ENCODE measurements at regions not wholly inside any gene's neighbourhood (a gene's known extent, or its start where the extent isn't known, plus 50 kb on each side); places are given as distances from the start of the nearest gene placed in this dataset.

DNA sequence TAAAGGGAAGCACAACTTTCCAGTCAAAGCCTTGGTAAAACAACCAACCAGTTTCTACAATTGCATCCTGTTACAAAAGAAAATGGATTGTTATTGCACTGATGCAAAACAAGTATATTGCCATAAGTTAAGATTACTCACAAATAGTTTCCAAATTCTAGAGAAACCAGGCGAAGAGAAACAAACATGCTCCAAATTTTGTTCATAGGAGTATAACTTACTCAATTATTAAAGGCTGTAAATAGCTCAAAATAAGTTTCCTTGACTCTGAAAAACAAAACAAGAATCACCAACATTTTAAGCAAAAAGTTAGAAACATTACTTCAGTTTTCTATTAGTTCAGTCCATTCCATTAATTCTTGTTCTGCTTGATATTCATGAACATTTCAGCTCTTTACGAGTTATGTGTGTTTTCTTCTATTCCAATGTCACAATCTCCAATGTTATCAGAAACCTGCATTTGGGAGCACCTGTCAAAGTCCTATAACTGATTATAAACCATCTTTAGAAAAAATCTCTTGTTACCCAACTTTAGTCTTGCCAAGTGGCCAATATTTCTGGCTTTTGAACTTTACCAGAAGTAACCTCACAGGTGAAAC is 137.9 kb upstream of the THBS2 start:
- H3K27ac ChIP-seq (ENCODE audit: low read depth, low read length): no peak overlapping the region
- no peaks in the 10 kb centered on the region for H3K36me3 ChIP-seq (ENCODE audit: control insufficient read depth in 5 of 5, insufficient read depth in 5 of 5, low read length in 5 of 5)
- H3K9me3 ChIP-seq (ENCODE audit: control insufficient read depth in 5 of 5, low read length in 5 of 5): peaks cover 2 to 17% (median 11%) of the 10 kb centered on the region in 5 donors
- H3K27me3 ChIP-seq (ENCODE audit: control insufficient read depth in 5 of 5, insufficient read depth in 4 of 5, low read length in 5 of 5): no peaks in the 10 kb centered on the region
- no peak overlapping the region for H3K9ac ChIP-seq (ENCODE audit: low read length in 5 of 5)
- peaks cover 0 to 4% (median 3%) of the 10 kb centered on the region in 5 donors for H3K4me1 ChIP-seq (ENCODE audit: control insufficient read depth in 5 of 5, insufficient read depth in 5 of 5, low read length in 5 of 5)
- H3K4me3 ChIP-seq (ENCODE audit: low read depth in 1 of 5, low read length in 5 of 5): no peak overlapping the region

DNA sequence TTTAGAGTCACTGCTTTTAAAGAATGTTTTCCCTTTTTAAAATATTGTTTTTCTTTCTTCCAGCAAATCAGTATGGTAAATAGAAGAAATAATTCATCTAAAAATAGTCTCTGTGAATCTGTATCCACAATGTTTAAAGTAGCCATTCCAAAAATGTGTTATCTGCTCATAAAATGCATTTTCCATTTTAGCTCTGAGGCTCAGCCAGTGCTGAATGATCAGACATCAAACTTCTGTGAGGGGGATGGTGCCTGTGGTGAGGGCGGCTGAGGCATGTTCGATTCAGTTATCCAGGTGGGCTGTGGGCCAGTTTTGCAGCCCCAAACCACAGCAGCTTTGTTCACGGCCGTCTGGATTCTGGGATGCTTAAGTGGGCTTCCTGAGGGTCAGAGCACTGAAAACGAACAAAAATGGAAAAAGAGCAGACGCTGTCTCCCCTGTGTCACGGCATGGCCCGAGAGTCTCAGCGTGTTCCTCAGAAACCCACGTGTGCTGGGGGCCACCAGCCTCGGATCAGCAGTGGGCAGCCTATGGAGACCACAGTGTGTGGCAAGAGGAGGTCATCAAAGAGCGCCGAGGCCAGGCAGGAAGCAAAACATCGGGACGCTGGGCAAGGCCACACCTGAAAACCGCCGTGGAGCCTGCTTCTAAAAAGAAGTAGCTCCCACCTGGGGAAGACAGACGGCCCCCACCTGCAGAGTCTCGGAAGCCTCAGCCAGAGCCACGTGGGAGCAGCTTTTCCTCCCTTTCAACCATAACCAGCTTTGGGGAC is 134.9 kb upstream of the THBS2 start:
- peaks cover 0 to 14% (median 6%) of the 10 kb centered on the region in 5 donors for H3K4me1 ChIP-seq (ENCODE audit: control insufficient read depth in 5 of 5, insufficient read depth in 5 of 5, low read length in 5 of 5)
- no peak overlapping the region for H3K27ac ChIP-seq (ENCODE audit: low read depth, low read length)
- H3K4me3 ChIP-seq (ENCODE audit: low read depth in 1 of 5, low read length in 5 of 5): no peak overlapping the region
- H3K27me3 ChIP-seq (ENCODE audit: control insufficient read depth in 5 of 5, insufficient read depth in 4 of 5, low read length in 5 of 5): peaks cover 0 to 8% (median 0%) of the 10 kb centered on the region in 5 donors
- peaks cover 2 to 17% (median 11%) of the 10 kb centered on the region in 5 donors for H3K9me3 ChIP-seq (ENCODE audit: control insufficient read depth in 5 of 5, low read length in 5 of 5)
- no peaks in the 10 kb centered on the region for H3K36me3 ChIP-seq (ENCODE audit: control insufficient read depth in 5 of 5, insufficient read depth in 5 of 5, low read length in 5 of 5)
- no peak overlapping the region for H3K9ac ChIP-seq (ENCODE audit: low read length in 5 of 5)

DNA sequence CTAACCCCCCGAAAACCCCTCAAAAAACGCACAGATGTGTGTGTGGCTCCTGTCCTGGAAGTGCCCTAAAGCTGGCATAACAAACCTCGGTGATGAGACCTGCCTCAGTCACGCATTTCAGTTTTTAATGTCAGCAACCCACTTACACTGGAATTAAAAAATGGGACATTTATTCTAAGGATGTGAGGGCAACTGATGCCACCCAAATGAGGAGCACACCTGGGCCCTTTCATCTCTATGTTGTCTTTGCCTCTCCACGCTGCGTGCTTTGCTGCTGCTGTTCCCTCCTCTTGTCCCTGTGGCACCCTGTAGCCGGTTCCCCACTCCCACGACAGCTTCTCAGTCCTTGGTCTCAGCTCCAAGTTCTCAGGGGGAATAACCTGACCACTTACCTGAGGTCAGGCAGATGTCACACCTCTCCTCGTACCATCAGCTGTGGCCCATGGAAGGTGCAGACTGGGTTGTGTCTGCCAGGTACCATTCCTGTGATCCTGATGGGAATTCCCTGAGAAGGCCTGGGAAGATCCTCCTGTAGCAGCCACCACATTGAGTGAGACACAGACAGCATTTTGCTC is 134.2 kb upstream of the THBS2 start:
- Histone ChIP-seq H3K27ac (ENCODE audit: low read depth, low read length) (no peak overlapping the region), H3K9ac (ENCODE audit: low read length in 5 of 5) (no peak overlapping the region), H3K27me3 (ENCODE audit: control insufficient read depth in 5 of 5, insufficient read depth in 4 of 5, low read length in 5 of 5) (peaks cover 0 to 8% (median 0%) of the 10 kb centered on the region in 5 donors), H3K4me3 (ENCODE audit: low read depth in 1 of 5, low read length in 5 of 5) (no peak overlapping the region), H3K9me3 (ENCODE audit: control insufficient read depth in 5 of 5, low read length in 5 of 5) (peaks cover 2 to 17% (median 11%) of the 10 kb centered on the region in 5 donors), H3K4me1 (ENCODE audit: control insufficient read depth in 5 of 5, insufficient read depth in 5 of 5, low read length in 5 of 5) (peaks cover 0 to 14% (median 6%) of the 10 kb centered on the region in 5 donors), H3K36me3 (ENCODE audit: control insufficient read depth in 5 of 5, insufficient read depth in 5 of 5, low read length in 5 of 5) (no peaks in the 10 kb centered on the region)

DNA sequence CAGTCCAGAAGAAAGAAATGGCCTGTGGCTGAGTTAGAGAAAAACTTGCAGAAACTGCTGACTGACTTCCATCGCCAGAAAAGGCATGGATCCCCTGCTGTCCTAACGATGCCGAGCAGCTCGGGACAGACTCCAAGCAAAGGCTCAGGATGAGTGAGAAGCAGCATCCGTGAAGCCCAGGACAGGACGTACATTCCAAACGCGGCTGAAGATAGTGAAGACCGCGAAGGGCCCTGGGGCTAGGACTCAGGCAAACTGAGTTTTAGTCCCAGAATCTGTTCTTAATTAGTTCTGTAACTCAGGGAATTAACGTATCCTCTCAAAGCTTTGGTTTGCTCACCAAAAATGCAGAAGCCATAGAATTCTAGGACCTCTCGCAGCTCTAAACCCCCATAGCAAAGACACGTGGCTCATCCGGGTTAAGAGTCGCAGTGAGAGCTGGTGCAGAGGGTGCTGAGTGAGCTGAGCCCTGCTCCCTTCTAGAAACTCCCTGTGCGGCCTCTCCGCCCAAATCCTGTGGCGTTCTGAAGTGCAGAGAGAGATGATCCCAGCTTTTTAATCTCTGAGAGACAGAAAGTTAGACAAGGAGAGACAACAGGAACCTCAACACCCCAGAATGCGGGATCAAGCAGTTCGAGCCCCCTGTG is 132.9 kb upstream of the THBS2 start:
- Histone ChIP-seq H3K27me3 (ENCODE audit: control insufficient read depth in 5 of 5, insufficient read depth in 4 of 5, low read length in 5 of 5) (peaks cover 0 to 8% (median 0%) of the 10 kb centered on the region in 5 donors), H3K4me1 (ENCODE audit: control insufficient read depth in 5 of 5, insufficient read depth in 5 of 5, low read length in 5 of 5) (peaks cover 0 to 14% (median 6%) of the 10 kb centered on the region in 5 donors), H3K27ac (ENCODE audit: low read depth, low read length) (no peak overlapping the region), H3K9ac (ENCODE audit: low read length in 5 of 5) (no peak overlapping the region), H3K4me3 (ENCODE audit: low read depth in 1 of 5, low read length in 5 of 5) (peak overlapping the region in 2 of 5 donors; percentile 6 to 26), H3K9me3 (ENCODE audit: control insufficient read depth in 5 of 5, low read length in 5 of 5) (peaks cover 0 to 16% (median 11%) of the 10 kb centered on the region in 5 donors), H3K36me3 (ENCODE audit: control insufficient read depth in 5 of 5, insufficient read depth in 5 of 5, low read length in 5 of 5) (no peaks in the 10 kb centered on the region)

DNA sequence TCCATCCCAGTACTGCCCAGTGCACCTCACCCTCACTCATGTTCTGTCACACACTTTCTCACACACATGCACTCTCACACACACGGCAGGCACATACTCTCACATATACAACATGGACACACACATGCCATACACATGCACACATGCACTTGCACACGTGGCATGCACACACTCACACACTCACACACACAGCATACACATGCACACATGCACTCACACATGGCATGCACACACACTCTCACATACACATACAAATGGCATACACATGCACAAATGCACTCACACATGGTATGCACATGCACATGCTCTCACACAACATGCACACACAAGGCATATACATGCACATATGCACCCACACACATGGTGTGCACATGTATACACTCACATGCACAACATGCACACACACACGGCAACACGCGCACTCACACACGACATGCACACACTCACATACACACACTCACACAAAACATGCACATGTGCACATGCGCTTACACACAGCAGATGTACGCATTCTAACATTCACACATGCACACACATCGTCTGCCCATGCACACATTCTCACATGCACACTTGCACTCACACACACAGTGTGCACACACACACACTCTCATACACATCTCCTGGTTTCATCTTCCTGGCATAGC is 131.7 kb upstream of the THBS2 start:
- Histone ChIP-seq H3K36me3 (ENCODE audit: control insufficient read depth in 5 of 5, insufficient read depth in 5 of 5, low read length in 5 of 5) (no peaks in the 10 kb centered on the region), H3K27me3 (ENCODE audit: control insufficient read depth in 5 of 5, insufficient read depth in 4 of 5, low read length in 5 of 5) (peaks cover 0 to 8% (median 0%) of the 10 kb centered on the region in 5 donors), H3K27ac (ENCODE audit: low read depth, low read length) (no peak overlapping the region), H3K9me3 (ENCODE audit: control insufficient read depth in 5 of 5, low read length in 5 of 5) (peaks cover 0 to 10% (median 8%) of the 10 kb centered on the region in 5 donors), H3K4me1 (ENCODE audit: control insufficient read depth in 5 of 5, insufficient read depth in 5 of 5, low read length in 5 of 5) (peaks cover 0 to 14% (median 6%) of the 10 kb centered on the region in 5 donors), H3K9ac (ENCODE audit: low read length in 5 of 5) (no peak overlapping the region), H3K4me3 (ENCODE audit: low read depth in 1 of 5, low read length in 5 of 5) (no peak overlapping the region)

DNA sequence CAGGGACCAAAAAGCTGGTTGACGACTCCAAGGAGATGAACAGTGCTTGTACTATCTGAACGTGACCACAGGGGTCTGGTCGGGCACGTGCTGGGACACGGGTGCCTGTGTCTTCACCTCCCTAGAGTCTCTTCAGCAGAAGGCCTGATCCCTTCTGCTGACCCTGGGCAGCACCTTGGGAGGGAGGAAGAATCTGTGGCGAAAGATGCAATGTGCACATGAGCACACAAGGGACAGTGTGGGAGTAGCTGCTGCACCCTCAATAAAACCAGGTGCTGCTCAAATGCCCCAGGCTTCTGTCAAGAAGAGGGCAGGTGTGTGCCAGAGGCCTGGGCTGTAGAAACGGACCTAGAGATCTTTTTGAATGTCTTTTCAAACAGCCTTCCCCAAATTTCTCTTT is 130.6 kb upstream of the THBS2 start:
- Histone ChIP-seq H3K9me3 (ENCODE audit: control insufficient read depth in 5 of 5, low read length in 5 of 5) (peaks cover 0 to under 1% (median 0%) of the 10 kb centered on the region in 5 donors), H3K9ac (ENCODE audit: low read length in 5 of 5) (no peak overlapping the region), H3K27me3 (ENCODE audit: control insufficient read depth in 5 of 5, insufficient read depth in 4 of 5, low read length in 5 of 5) (peaks cover 0 to 8% (median 2%) of the 10 kb centered on the region in 5 donors), H3K27ac (ENCODE audit: low read depth, low read length) (no peak overlapping the region), H3K4me3 (ENCODE audit: low read depth in 1 of 5, low read length in 5 of 5) (no peak overlapping the region), H3K36me3 (ENCODE audit: control insufficient read depth in 5 of 5, insufficient read depth in 5 of 5, low read length in 5 of 5) (no peaks in the 10 kb centered on the region), H3K4me1 (ENCODE audit: control insufficient read depth in 5 of 5, insufficient read depth in 5 of 5, low read length in 5 of 5) (peaks cover 0 to 14% (median 6%) of the 10 kb centered on the region in 5 donors)

DNA sequence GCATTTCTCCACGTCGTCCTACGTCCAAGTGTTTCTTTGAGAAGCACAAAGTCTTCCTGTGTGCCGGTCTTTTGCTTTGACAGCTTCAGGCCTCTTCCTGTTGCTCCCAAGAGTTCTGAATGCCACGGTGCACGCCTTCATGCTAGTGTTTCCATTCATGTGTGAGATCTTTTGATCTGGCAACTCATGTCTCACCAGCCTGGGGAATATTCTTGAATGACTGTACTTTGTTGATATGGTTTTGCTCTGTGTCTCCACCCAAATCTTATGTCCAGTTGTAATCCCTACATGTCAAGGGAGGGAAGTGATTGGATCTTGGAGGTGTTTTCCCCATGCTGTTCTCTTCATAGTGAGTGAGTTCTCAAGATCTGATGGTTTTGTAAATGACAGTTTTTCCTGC is 129.6 kb upstream of the THBS2 start:
- Histone ChIP-seq H3K27ac (ENCODE audit: low read depth, low read length) (no peak overlapping the region), H3K27me3 (ENCODE audit: control insufficient read depth in 5 of 5, insufficient read depth in 4 of 5, low read length in 5 of 5) (peaks cover 0 to 12% (median 2%) of the 10 kb centered on the region in 5 donors), H3K4me3 (ENCODE audit: low read depth in 1 of 5, low read length in 5 of 5) (no peak overlapping the region), H3K36me3 (ENCODE audit: control insufficient read depth in 5 of 5, insufficient read depth in 5 of 5, low read length in 5 of 5) (no peaks in the 10 kb centered on the region), H3K9me3 (ENCODE audit: control insufficient read depth in 5 of 5, low read length in 5 of 5) (no peaks in the 10 kb centered on the region), H3K4me1 (ENCODE audit: control insufficient read depth in 5 of 5, insufficient read depth in 5 of 5, low read length in 5 of 5) (peaks cover 0 to 14% (median 6%) of the 10 kb centered on the region in 5 donors), H3K9ac (ENCODE audit: low read length in 5 of 5) (no peak overlapping the region)

DNA sequence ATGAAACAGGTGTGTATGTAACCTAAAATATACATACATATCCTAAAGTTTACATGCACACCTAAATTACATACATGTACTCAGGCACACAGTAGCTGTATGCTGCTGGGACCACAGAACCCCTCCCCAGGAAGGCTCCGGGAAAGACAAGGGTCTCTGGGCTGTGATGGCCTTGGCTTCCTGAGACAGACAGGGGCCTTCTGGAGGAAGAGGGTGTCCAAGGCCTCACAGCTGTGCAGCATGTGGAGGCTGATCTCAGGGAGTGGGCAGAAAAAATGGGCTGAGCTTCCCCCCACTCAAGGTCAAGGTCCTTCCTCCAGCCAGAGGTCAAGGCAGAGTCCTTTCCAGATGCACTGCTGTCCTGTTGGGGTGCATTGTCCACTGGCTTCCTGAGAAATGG is 129.1 kb upstream of the THBS2 start:
- Histone ChIP-seq H3K4me3 (ENCODE audit: low read depth in 1 of 5, low read length in 5 of 5) (no peak overlapping the region), H3K36me3 (ENCODE audit: control insufficient read depth in 5 of 5, insufficient read depth in 5 of 5, low read length in 5 of 5) (no peaks in the 10 kb centered on the region), H3K4me1 (ENCODE audit: control insufficient read depth in 5 of 5, insufficient read depth in 5 of 5, low read length in 5 of 5) (peaks cover 0 to 14% (median 6%) of the 10 kb centered on the region in 5 donors), H3K27ac (ENCODE audit: low read depth, low read length) (no peak overlapping the region), H3K27me3 (ENCODE audit: control insufficient read depth in 5 of 5, insufficient read depth in 4 of 5, low read length in 5 of 5) (peaks cover 0 to 12% (median 2%) of the 10 kb centered on the region in 5 donors), H3K9me3 (ENCODE audit: control insufficient read depth in 5 of 5, low read length in 5 of 5) (no peaks in the 10 kb centered on the region), H3K9ac (ENCODE audit: low read length in 5 of 5) (no peak overlapping the region)

DNA sequence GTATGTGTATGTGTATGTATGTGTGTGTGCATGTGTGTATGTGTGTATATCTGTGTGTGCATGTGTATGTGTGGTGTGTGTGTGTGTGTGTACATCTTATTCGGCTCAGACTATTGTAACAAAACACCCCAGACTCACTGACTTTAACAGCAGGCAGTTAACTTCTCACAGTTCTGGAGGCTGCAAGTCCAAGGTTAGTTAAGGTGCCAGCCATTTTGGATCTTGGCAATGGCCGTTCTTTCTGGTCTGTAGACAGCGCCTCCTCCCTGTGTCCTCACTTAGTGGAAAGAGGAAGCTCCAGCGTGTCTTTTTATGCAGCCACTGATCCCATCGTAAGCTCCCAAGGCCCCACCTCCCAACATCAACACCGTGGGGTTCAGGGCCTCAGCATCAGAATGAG is 128.3 kb upstream of the THBS2 start:
- H3K27me3 ChIP-seq (ENCODE audit: control insufficient read depth in 5 of 5, insufficient read depth in 4 of 5, low read length in 5 of 5): peaks cover 0 to 12% (median 2%) of the 10 kb centered on the region in 5 donors
- H3K4me3 ChIP-seq (ENCODE audit: low read depth in 1 of 5, low read length in 5 of 5): no peak overlapping the region
- no peaks in the 10 kb centered on the region for H3K36me3 ChIP-seq (ENCODE audit: control insufficient read depth in 5 of 5, insufficient read depth in 5 of 5, low read length in 5 of 5)
- H3K9me3 ChIP-seq (ENCODE audit: control insufficient read depth in 5 of 5, low read length in 5 of 5): no peaks in the 10 kb centered on the region
- peaks cover 0 to 14% (median 6%) of the 10 kb centered on the region in 5 donors for H3K4me1 ChIP-seq (ENCODE audit: control insufficient read depth in 5 of 5, insufficient read depth in 5 of 5, low read length in 5 of 5)
- H3K9ac ChIP-seq (ENCODE audit: low read length in 5 of 5): no peak overlapping the region
- no peak overlapping the region for H3K27ac ChIP-seq (ENCODE audit: low read depth, low read length)
